T-helper 2 cell treated with Interferon-gamma antibody and Interleukin-4, amounts not matched to agents 100 ng/mL and 5 ng/mL, for 36 hours (primary cell): ENCODE measurements at regions not wholly inside any gene's neighbourhood (a gene's known extent, or its start where the extent isn't known, plus 50 kb on each side); places are given as distances from the start of the nearest gene placed in this dataset.
"Not testable (repeated sequence)": the region's sequence is repeated elsewhere in the genome, so short reads cannot be mapped to it uniquely, and the experiment has no call there.

Experiments
- intact Hi-C: fragments of 100-400 bp; cut with micrococcal nuclease; formaldehyde crosslinking; loops from one replicate; pipeline ENCODE4 v1.15.1; 2023

GRCh38 chr5:67779893-67780623 lies 435.5 kb upstream of the PIK3R1 start:
- intact Hi-C loops = loop anchor here (10.0 kb wide), 1 partner anchor 55 kb away; no protein-coding TSS in a partner anchor

DNA sequence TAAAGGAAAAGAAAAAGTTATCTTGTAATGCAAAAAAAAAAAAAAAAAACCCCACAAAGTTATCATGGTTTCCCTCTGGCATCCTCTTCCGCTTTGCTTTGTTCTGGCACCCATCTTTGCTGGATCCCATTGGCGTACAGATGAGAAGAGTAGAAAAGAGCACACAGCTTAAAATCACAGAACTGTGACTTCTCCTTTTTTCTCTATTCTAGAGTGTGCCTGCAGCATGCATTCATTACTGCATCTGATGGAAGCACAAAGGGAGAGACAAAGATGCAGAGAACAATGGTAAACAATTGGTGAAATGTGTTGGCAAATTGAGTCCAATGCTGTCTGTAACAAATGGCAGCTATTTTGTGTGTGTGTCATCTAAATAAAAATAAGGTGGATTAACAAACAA lies 440.8 kb upstream of the PIK3R1 start:
- intact Hi-C loops = no loop called here

DNA sequence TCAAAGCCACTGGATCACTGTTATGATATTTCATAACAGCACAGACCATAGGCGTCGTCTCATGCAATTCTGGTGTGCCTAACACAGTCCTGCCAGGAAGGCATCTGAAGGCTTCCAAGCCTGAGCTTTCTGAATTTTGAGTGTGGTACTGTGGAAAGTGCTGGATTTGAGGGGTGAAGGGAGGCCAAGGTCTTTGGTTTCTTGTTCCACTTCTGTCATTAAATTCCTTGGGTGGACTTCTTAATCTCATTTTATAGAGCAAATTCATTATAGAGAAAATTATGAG lies 441.3 kb upstream of the PIK3R1 start:
- intact Hi-C loops = no loop called here

DNA sequence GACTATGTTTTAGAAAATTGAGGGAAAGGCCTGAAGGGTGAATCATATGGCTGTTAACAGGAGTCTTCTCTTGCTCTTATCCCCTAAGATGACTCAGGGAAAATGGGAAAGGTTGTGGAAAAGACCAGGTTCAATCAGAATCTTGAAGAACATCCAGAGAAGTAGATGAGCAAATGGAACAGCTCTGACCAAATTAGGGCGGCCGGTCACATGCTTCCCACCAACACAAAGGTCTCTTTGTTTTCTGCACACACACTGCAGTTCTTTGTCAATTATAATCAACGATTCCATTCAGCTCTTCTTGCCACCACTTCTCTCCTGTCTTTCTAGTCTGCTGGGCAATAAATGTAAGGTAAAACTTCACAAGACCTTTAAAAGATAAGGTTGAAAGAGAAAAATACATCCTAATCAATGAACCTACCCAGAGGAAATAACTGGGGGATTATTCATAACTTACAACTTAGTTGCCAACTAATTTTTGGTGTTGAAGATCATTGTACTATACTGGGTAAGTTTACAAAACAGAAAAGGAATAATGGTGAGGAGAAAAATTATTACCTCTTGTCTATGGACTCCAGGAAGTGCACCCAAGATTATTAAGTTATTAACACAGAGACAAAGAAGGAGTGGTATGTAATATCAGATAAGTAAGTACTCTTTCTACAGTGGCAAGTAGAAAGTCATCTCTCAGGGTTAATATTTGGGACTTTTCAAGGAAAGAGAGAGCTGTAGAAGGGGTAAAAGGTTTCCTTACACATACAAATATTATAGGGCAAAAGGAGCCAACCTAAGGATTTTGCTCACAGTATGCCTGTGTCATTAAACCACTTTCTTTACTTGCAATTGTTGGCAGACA lies 441.9 kb upstream of the PIK3R1 start:
- intact Hi-C loops = no loop called here

DNA sequence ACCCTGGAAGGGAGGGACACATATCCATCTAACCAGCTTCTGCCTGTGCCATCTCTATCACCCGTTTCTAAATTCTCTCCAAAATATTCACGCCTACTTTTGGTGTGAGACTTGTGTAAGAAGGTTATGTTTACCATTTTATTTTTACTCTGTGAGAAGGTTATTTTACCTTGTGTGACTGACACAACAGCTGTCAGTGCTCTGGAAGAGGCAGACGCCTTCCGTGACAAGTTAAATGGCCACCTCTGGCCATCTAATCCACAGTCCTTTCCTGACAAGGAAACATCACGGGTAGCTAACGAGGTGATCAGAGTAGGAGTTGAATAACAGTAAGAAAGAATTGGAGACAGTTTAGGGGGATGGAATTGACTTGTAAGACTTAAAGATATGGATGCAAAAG lies 443.8 kb upstream of the PIK3R1 start:
- intact Hi-C loops = no loop called here

DNA sequence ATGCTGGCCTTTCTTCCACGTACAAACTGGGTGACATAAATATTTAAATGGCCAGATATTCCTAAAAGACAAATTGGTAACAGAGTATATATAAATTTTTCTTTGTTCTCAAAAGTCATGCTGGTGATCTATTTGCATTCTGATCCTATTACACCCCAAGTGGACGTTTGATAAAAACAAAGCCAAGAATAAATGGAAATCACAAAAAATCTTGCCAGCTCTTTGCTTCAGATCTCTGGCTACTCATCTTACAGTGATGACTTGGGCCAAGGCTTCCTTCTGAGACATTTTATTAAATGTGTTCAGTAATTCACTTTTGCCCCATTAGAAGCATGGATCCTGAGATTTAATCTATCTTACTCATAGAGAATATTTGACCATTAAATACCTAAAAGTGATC lies 444.3 kb upstream of the PIK3R1 start:
- intact Hi-C loops = no loop called here

GRCh38 chr5:67770431-67771025 lies 445.0 kb upstream of the PIK3R1 start:
- intact Hi-C loops = no loop called here

GRCh38 chr5:67765697-67766096 lies 449.9 kb upstream of the PIK3R1 start:
- intact Hi-C loops = no loop called here

DNA sequence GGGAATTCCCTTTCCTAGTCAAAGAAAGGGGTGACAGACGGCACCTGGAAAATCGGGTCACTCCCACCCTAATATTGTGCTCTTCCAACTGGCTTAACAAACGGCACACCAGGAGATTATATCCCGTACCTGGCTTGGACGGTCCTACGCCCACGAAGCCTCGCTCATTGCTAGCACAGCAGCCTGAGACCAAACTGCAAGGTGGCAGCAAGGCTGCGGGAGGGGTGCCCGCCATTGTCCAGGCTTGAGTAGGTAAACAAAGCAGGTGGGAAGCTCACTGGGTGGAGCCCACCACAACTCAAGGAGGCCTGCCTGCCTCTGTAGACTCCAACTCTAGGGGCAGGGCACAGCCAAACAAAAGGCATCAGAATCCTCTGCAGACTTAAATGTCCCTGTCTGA lies 457.8 kb upstream of the PIK3R1 start:
- intact Hi-C loops = not testable (repeated sequence)

- intact Hi-C loops = no loop called here
Observed at GRCh38 chr5:67752357-67752708, 463.2 kb upstream of the PIK3R1 start.

- intact Hi-C loops = no loop called here
Observed at GRCh38 chr5:67748165-67748690, 467.3 kb upstream of the PIK3R1 start.

DNA sequence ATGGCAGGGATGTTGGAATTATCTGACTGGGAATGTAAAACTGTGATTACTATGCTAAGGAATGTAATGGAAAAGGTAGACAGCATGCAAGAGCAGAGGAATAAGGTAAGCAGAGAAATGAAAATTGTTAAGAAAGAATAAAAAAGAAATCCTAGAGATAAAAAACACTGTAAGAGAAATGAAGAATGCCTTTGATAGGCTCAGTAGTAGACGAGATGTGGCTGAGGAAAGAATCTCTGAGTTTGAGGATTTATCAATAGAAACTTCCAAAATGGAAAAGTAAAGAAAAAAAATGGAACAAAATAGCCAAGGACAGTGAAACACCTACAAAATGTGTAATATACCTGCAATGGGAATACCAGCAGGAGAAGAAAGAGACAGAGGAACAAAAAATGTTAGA lies 468.5 kb upstream of the PIK3R1 start:
- intact Hi-C loops = no loop called here

GRCh38 chr5:67746608-67747007 lies 468.9 kb upstream of the PIK3R1 start:
- intact Hi-C loops = not testable (repeated sequence)

DNA sequence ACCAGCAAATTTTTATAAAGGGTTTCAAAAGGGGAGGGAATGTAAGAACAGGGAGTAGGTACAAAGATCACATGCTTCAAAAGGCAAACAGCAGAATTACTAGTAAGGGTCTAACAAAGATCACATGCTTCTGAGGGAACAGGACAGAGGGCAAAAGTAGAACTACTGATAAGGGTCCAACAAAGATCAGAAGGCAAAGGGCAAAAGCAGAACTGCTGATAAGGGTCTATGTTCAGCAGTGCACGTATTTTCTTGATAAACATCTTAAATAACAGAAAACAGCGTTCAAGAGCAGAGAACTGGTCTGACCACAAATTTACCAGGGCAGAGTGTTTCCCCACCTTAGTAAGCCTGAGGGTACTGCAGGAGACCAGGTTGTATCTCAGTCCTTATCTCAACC lies 469.5 kb upstream of the PIK3R1 start:
- intact Hi-C loops = no loop called here

GRCh38 chr5:67732921-67733320 lies 482.6 kb upstream of the PIK3R1 start:
- intact Hi-C loops = no loop called here

- intact Hi-C loops = no loop called here
Observed at GRCh38 chr5:67732471-67732870, 483.1 kb upstream of the PIK3R1 start.

DNA sequence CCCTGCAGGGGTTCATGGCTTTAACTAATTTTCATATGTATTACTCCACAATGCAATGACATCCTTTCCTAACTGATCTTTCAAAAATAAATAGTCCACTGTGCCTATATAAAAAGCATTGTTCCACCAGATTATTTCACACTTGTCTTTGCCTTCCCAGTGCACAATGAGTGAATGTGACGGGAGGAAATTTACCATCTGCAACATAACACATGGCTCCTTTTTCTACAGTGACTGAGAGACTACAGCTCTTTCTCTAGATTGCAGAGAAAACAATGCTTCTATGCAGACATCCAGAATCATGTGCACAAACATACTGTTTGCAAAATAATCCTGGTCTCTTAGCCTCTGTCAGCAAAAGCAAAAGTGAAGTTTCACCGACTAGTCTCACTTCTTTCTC lies 483.7 kb upstream of the PIK3R1 start:
- intact Hi-C loops = no loop called here

- intact Hi-C loops = no loop called here
Observed at GRCh38 chr5:67730917-67731474, 484.6 kb upstream of the PIK3R1 start.

DNA sequence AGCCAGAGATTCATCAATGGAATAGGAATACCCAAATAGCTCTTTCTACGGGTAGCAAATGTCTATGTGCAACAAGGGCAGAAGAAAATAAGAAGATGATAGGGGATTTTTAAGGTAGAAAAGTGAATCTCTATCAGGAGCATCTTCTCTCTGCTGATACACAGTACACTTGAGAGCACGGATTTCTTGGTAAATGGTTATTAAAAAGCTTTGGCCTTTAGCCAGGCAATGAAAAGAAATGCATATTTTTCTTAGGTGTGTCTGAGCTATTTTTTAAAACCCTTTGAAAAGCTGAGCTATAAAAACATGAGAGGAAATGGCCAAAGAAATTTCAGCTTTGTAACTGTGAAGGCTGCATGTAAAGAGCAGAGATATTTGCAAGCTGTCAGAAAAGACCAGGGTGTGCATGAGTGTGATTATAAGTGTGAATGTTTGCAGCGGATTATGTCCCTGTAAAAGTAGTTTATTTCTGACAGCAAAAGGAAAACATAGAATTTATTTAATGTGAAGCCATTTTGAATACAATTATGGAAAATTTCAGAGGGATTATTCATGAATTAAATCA lies 487.1 kb upstream of the PIK3R1 start:
- intact Hi-C loops = no loop called here

GRCh38 chr5:67725604-67726003 lies 490.0 kb upstream of the PIK3R1 start:
- intact Hi-C loops = no loop called here

DNA sequence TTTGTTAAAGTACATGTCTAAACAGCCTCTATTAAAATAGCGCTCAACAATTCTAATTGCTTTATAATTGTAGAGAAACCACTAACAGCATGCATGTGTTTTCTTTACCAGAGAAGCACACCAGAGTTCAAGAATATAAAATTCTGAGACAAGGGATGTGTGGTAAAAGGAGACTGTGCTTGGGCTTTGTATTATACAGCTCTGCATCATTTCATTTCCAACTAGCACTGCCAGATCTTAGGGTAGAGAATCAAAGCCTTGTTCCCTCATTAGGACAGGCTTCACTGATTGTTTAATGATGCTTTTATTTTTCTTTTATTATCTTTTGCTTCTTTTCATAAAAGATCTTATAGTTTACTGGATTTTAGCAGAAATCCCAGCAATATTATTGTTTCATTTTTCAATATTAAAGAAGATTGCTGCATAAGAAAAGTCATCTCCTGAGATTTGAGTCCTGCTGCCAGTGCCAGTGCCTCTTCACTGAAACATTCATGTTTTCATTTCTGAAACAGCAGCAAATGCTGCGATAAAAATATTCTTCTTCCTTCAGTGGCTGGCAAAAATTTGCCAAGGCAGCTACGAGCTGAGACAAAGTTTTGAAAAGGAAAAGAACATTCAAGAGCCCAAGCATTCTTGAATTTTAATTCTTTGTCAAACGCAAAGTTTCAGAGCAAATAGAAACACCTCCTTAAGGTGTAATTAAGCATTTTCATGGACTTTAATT lies 491.0 kb upstream of the PIK3R1 start:
- intact Hi-C loops = no loop called here
